SK-N-SH treated with all-trans-retinoic acid at 6 μM for 48 hours (cell line): ENCODE measurements at regions not wholly inside any gene's neighbourhood (a gene's known extent, or its start where the extent isn't known, plus 50 kb on each side); places are given as distances from the start of the nearest gene placed in this dataset.

ENCODE experiments used
- ATAC-seq: fragments of 200-7000 bp; cut with Tn5 transposase; 3 replicates; pipeline ENCODE4 v1.9.1; 2020; ENCODE audit warnings: mild to moderate bottlenecking, moderate library complexity
- ARNTL ChIP-seq: fragments of 450-650 bp; formaldehyde crosslinking; IDR thresholded peaks from 2 replicates; pipeline ENCODE4 v1.5.0; 2020; ENCODE audit warnings: low read depth, mild to moderate bottlenecking, moderate library complexity, borderline replicate concordance
- BACH2 ChIP-seq: fragments of 250-450 bp; sonication (Bioruptor Pico); IDR thresholded peaks from 2 replicates; pipeline ENCODE4 v1.9.0; 2021; ENCODE audit warnings: mild to moderate bottlenecking, borderline replicate concordance
- CSDC2 ChIP-seq: fragments of 250-450 bp; sonication (Bioruptor Pico); IDR thresholded peaks from 2 replicates; pipeline ENCODE4 v1.5.0; 2020; ENCODE audit warnings: mild to moderate bottlenecking, moderate library complexity
- ESRRG ChIP-seq: fragments of 250-450 bp; sonication (Bioruptor Pico); IDR thresholded peaks from 2 replicates; pipeline ENCODE4 v1.6.1; 2021; ENCODE audit warnings: mild to moderate bottlenecking
- GLIS3 ChIP-seq: fragments of 250-450 bp; sonication (Bioruptor Pico); IDR thresholded peaks from 2 replicates; pipeline ENCODE4 v1.5.0; 2020; ENCODE audit warnings: mild to moderate bottlenecking, moderate library complexity
- OSR1 ChIP-seq: fragments of 250-450 bp; sonication (Bioruptor Pico); IDR thresholded peaks from 2 replicates; pipeline ENCODE4 v1.8.0; 2022; ENCODE audit warnings: moderate library complexity, mild to moderate bottlenecking, inconsistent platforms
- PPARA ChIP-seq: fragments of 250-450 bp; sonication (Bioruptor Pico); IDR thresholded peaks from 2 replicates; pipeline ENCODE4 v1.5.0; 2020; ENCODE audit warnings: mild to moderate bottlenecking, borderline replicate concordance
- RARB ChIP-seq: fragments of 250-450 bp; sonication (Bioruptor Pico); IDR thresholded peaks from 2 replicates; pipeline ENCODE4 v1.8.0; 2021; ENCODE audit warnings: mild to moderate bottlenecking, moderate library complexity
- TCF4 ChIP-seq: fragments of 250-450 bp; sonication (Bioruptor Pico); IDR thresholded peaks from 2 replicates; pipeline ENCODE4 v1.8.0; 2021; ENCODE audit warnings: mild to moderate bottlenecking, moderate library complexity, borderline replicate concordance
- TOX ChIP-seq: fragments of 250-450 bp; sonication (Bioruptor Pico); IDR thresholded peaks from 2 replicates; pipeline ENCODE4 v1.8.0; 2021; ENCODE audit warnings: mild to moderate bottlenecking, moderate library complexity, borderline replicate concordance
- ZC3H10 ChIP-seq: fragments of 250-450 bp; sonication (Bioruptor Pico); IDR thresholded peaks from 2 replicates; pipeline ENCODE4 v1.5.1; 2021; ENCODE audit warnings: mild to moderate bottlenecking, moderate library complexity
- ZFP3 ChIP-seq: fragments of 250-450 bp; sonication (Bioruptor Pico); IDR thresholded peaks from 2 replicates; pipeline ENCODE4 v1.5.0; 2020; ENCODE audit warnings: mild to moderate bottlenecking, moderate library complexity
- ZFP30 ChIP-seq: fragments of 450-650 bp; formaldehyde crosslinking; IDR thresholded peaks from 2 replicates; pipeline ENCODE4 v1.5.0; 2022; ENCODE audit warnings: mild to moderate bottlenecking, moderate library complexity
- ZNF565 ChIP-seq: fragments of 450-650 bp; formaldehyde crosslinking; conservative IDR thresholded peaks from 2 replicates; pipeline ENCODE4 v1.5.0; 2020; ENCODE audit warnings: low read depth, mild to moderate bottlenecking, moderate library complexity
- ZNF70 ChIP-seq: fragments of 450-650 bp; formaldehyde crosslinking; IDR thresholded peaks from 2 replicates; pipeline ENCODE4 v1.5.0; 2020; ENCODE audit warnings: mild to moderate bottlenecking, moderate library complexity
- TF ChIP-seq, protein P1 (sequence below): fragments of 250-450 bp; sonication (Bioruptor Pico); IDR thresholded peaks from 2 replicates; pipeline ENCODE4 v1.5.1; 2021; ENCODE audit warnings: mild to moderate bottlenecking, moderate library complexity
- TF ChIP-seq, protein P2 (sequence below): fragments of 250-450 bp; sonication (Bioruptor Pico); IDR thresholded peaks from 2 replicates; pipeline ENCODE4 v1.5.1; 2020; ENCODE audit warnings: low read depth, mild to moderate bottlenecking, moderate library complexity
- TF ChIP-seq, protein P3 (sequence below): fragments of 250-450 bp; sonication (Bioruptor Pico); IDR thresholded peaks from 2 replicates; pipeline ENCODE4 v1.8.0; 2021; ENCODE audit warnings: low read depth, mild to moderate bottlenecking, moderate library complexity, borderline replicate concordance
- TF ChIP-seq, protein P4 (sequence below): fragments of 250-450 bp; sonication (Bioruptor Pico); IDR thresholded peaks from 2 replicates; pipeline ENCODE4 v1.8.0; 2020; ENCODE audit warnings: mild to moderate bottlenecking, moderate library complexity, borderline replicate concordance
- TF ChIP-seq, protein P5 (sequence below): fragments of 250-450 bp; sonication (Bioruptor Pico); IDR thresholded peaks from 2 replicates; pipeline ENCODE4 v1.5.0; 2020; ENCODE audit warnings: mild to moderate bottlenecking, moderate library complexity

DNA sequence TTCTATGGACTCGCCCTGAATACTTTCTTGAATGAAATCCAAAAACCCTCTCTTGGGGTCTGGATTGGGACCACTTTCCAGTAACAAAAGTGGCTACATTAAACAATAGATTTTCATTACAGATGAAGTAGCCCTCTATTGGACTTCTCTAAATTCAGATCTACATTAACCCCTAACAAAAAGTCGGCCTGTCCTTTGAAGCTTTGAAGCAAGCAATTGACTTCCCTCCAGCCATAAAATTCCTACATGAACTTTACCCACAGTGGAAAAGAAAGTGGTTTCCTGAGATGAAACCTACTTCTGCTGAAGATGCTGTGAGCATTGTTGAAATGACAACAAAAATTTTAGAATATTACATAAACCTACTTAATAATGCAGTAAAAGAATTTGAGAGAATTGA, 967.1 kb upstream of the ROBO1 start:
- ATAC-seq, result no peak
- TF ChIP-seq CSDC2 (CRISPR knock-in tag) (no peak), GLIS3 (CRISPR knock-in tag) (no peak), RARB (CRISPR knock-in tag) (no peak), ZNF70 (no peak), ZNF565 (CRISPR knock-in tag) (no peak), BACH2 (CRISPR knock-in tag) (no peak), ZFP3 (no peak), ESRRG (CRISPR knock-in tag) (no peak), TOX (CRISPR knock-in tag) (no peak), ZFP30 (CRISPR knock-in tag) (no peak), TCF4 (CRISPR knock-in tag) (no peak), PPARA (no peak), ARNTL (CRISPR knock-in tag) (no peak)
- TF ChIP-seq, protein P1, sequence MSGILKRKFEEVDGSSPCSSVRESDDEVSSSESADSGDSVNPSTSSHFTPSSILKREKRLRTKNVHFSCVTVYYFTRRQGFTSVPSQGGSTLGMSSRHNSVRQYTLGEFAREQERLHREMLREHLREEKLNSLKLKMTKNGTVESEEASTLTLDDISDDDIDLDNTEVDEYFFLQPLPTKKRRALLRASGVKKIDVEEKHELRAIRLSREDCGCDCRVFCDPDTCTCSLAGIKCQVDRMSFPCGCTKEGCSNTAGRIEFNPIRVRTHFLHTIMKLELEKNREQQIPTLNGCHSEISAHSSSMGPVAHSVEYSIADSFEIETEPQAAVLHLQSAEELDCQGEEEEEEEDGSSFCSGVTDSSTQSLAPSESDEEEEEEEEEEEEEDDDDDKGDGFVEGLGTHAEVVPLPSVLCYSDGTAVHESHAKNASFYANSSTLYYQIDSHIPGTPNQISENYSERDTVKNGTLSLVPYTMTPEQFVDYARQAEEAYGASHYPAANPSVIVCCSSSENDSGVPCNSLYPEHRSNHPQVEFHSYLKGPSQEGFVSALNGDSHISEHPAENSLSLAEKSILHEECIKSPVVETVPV (CRISPR knock-in tag), result no peak
- TF ChIP-seq, protein P2, sequence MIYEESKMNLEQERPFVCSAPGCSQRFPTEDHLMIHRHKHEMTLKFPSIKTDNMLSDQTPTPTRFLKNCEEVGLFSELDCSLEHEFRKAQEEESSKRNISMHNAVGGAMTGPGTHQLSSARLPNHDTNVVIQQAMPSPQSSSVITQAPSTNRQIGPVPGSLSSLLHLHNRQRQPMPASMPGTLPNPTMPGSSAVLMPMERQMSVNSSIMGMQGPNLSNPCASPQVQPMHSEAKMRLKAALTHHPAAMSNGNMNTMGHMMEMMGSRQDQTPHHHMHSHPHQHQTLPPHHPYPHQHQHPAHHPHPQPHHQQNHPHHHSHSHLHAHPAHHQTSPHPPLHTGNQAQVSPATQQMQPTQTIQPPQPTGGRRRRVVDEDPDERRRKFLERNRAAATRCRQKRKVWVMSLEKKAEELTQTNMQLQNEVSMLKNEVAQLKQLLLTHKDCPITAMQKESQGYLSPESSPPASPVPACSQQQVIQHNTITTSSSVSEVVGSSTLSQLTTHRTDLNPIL, result no peak
- TF ChIP-seq, protein P3, sequence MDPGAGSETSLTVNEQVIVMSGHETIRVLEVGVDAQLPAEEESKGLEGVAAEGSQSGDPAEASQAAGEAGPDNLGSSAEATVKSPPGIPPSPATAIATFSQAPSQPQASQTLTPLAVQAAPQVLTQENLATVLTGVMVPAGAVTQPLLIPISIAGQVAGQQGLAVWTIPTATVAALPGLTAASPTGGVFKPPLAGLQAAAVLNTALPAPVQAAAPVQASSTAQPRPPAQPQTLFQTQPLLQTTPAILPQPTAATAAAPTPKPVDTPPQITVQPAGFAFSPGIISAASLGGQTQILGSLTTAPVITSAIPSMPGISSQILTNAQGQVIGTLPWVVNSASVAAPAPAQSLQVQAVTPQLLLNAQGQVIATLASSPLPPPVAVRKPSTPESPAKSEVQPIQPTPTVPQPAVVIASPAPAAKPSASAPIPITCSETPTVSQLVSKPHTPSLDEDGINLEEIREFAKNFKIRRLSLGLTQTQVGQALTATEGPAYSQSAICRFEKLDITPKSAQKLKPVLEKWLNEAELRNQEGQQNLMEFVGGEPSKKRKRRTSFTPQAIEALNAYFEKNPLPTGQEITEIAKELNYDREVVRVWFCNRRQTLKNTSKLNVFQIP (CRISPR knock-in tag), result no peak
- TF ChIP-seq, protein P4, sequence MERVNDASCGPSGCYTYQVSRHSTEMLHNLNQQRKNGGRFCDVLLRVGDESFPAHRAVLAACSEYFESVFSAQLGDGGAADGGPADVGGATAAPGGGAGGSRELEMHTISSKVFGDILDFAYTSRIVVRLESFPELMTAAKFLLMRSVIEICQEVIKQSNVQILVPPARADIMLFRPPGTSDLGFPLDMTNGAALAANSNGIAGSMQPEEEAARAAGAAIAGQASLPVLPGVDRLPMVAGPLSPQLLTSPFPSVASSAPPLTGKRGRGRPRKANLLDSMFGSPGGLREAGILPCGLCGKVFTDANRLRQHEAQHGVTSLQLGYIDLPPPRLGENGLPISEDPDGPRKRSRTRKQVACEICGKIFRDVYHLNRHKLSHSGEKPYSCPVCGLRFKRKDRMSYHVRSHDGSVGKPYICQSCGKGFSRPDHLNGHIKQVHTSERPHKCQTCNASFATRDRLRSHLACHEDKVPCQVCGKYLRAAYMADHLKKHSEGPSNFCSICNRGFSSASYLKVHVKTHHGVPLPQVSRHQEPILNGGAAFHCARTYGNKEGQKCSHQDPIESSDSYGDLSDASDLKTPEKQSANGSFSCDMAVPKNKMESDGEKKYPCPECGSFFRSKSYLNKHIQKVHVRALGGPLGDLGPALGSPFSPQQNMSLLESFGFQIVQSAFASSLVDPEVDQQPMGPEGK (CRISPR knock-in tag), result no peak

DNA sequence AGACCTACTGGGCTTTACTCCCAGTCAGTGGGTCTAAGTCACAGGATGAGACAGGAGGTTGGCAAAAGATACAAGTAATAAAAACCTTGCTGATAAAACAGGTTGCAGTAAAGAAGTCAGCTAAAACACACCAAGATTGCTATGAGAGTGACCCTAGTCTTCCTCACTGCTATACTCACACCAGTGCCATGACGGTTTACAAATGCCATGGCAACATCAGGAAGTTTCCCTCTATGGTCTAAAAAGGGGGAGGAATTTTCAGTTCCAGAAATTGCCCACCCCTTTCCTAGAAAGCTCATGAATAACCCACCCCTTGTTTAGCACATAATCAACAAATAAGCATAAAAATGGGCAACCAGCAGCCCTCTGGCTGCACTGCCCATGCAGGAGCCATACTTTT, 966.7 kb upstream of the ROBO1 start:
- TF ChIP-seq TCF4 (CRISPR knock-in tag) (no peak), OSR1 (CRISPR knock-in tag) (no peak), GLIS3 (CRISPR knock-in tag) (no peak), ZC3H10 (CRISPR knock-in tag) (no peak), ZNF70 (no peak)
- TF ChIP-seq, protein P5, sequence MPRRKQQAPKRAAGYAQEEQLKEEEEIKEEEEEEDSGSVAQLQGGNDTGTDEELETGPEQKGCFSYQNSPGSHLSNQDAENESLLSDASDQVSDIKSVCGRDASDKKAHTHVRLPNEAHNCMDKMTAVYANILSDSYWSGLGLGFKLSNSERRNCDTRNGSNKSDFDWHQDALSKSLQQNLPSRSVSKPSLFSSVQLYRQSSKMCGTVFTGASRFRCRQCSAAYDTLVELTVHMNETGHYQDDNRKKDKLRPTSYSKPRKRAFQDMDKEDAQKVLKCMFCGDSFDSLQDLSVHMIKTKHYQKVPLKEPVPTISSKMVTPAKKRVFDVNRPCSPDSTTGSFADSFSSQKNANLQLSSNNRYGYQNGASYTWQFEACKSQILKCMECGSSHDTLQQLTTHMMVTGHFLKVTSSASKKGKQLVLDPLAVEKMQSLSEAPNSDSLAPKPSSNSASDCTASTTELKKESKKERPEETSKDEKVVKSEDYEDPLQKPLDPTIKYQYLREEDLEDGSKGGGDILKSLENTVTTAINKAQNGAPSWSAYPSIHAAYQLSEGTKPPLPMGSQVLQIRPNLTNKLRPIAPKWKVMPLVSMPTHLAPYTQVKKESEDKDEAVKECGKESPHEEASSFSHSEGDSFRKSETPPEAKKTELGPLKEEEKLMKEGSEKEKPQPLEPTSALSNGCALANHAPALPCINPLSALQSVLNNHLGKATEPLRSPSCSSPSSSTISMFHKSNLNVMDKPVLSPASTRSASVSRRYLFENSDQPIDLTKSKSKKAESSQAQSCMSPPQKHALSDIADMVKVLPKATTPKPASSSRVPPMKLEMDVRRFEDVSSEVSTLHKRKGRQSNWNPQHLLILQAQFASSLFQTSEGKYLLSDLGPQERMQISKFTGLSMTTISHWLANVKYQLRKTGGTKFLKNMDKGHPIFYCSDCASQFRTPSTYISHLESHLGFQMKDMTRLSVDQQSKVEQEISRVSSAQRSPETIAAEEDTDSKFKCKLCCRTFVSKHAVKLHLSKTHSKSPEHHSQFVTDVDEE, result no peak
- TF ChIP-seq, protein P2, result no peak
- TF ChIP-seq, protein P1 (CRISPR knock-in tag), result no peak
- TF ChIP-seq, all 23 proteins: peak for 0
- no peak for ATAC-seq
